Right renal cortex interstitium (tissue), 3 donors: ENCODE measurements at regions not wholly inside any gene's neighbourhood (a gene's known extent, or its start where the extent isn't known, plus 50 kb on each side); places are given as distances from the start of the nearest gene placed in this dataset.
"Not testable (repeated sequence)": the region's sequence is repeated elsewhere in the genome, so short reads cannot be mapped to it uniquely, and the experiment has no call there.

ENCODE experiments used
- DNase-seq, 3 donors: peaks; one replicate each; pipeline ENCODE4 v3.0.0-alpha.2; 2013; ENCODE audit warnings: low read depth in 3 of 3, low spot score in 2 of 3

DNA sequence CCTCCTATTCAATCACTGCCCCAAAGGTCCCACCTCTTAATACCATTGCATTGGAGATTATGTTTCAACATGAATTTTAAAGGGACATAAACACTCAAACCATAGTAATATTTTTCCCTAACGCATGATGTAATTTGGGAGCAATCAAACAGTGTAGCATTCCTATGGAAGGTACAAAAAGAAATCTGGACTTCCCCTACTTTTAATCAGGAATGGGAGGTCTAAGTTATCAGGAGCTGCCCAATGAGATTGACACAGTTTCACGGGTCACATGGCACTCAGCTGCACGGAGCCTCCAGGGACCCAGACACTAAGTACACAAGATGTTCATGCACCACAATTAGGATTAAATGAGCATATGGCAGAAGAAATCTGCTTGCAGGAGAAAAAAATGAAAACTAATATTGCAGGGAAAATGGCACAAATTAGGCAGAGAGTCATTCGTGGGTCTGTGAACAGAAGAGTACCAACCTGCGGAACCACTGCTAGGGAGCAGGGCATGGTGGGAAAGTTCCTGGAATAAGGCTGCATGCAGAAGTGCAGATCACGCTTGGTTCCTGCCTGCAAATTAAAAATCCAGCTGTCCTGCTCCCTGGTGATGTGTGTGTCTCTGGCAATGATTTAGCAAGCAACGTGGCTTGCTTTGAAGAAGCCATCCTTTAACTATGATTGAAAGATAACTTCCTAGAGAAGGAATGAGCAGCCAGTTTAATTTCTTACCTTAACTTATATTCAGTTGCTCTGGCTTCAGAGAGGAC lies 326.6 kb upstream of the ID2 start:
- DNase-seq, result no peak

DNA sequence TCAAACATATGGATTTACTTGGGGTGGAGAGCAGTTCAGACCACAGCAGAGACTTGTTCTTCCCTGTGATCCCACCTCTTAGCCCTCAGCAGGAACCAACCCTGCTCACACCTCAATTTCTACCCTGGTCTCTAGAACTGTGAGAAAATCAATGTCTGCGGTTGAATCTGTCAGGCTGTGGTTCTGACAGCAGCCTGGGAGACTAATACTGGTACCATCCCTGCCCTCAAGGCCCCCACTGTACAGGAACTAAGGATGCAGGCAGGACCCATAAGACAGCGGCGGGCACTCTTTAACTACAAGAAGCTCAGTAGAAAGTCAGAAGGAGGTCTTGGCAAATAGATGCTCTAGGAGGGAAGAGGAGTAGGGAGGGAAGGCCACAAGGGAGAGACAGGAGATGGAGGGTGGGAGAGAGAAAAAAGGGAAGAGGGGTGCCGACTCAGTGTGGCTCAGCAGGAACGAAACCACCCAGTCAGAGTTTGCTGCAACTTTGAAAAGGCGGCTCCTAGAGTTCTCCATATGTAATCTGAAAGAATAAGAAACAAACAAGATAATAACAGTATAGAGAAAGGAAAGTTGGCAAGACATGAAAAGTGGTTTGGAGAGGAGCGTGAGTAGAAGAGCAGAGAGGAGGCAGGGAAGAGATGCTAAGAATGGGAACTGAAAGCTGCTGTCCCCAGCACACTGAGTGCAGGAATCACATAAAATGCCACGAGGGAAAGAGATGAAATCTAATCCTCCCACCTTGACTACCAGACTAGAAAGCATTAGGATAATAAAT lies 323.9 kb upstream of the ID2 start:
- no peak for DNase-seq

DNA sequence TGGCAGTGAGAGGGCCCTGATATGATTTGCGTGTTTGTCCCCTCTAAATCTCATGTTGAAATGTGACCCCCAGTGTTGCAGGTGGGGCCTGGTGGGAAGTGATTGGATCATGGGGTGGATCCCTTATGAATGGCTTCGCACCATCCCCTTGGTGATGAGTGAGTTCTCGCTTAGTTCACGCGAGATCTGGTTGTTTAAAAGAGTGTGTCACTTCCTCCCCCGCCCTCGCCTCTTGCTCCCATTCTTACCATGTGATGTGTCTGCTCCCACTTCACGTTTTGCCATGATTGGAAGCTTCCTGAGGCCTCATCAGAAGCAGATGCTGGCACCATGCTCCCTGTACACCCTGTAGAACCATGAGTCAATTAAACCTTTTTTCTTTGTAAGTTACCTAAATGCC lies 319.9 kb upstream of the ID2 start:
- DNase-seq, result no peak

DNA sequence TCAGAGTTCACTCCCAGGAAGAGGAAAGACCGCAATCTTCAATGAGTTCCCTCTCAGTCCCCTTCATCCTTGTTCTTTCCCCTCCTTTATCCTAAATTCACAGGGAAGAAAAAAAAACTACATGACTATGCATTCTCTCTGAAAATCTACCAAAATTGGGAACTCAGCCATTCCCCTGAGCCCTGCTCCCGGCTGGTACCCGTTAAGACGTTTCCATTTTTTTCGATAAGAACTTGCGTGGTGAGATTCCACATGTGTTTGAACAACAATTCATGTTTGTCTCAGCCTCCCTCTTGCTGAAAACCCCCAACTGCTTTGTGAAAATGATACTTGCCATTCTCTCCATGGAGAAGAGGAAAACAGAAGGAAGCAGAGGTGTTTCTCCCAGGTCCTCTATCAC lies 318.7 kb upstream of the ID2 start:
- no peak for DNase-seq

DNA sequence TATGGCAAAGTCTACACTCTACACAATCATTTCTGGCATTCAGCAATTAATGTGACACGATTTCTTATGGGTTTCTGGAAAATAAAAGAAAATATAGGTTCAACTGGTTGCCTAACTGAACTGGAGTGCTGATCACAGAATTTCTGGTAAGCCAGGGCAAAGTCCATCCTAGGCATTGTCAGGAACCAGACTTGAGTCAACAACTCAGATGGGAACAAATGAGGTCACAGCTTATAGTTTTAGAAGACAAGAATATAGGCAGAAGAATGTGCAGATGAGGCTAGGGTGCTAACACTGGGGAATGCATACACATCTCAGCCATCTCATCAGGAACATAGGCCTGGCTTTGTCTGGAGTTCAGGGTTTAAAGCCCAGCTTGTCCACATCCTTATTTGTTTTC lies 317.2 kb upstream of the ID2 start:
- no peak for DNase-seq

DNA sequence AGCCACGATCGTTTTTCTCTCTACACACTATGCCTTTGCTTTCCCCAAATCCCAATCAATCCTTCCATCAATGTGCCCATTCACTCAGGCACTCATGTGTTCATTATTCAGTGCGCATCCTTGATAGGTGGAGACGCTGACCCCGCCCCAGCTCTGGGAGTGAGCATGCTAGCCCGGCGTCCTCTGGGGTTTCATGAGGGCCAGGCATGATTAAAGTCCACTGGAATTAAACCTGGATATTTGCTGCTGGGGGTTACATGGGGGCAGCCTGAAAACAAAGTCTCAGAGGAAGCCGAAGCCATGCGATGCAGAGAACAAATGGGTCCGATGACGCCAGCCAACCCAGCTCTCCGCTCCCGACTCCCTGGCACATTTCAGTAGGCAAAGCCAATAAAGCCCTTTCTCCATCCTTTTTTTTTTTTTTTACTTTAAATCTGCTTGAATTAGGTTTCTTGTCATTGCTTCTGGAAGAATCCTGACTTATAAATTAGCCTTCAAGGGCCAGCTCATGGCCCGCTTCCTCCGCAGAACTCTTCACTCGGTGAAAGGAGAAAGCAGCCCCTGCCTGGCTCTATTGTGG lies 316.4 kb upstream of the ID2 start:
- DNase-seq, result no peak

DNA sequence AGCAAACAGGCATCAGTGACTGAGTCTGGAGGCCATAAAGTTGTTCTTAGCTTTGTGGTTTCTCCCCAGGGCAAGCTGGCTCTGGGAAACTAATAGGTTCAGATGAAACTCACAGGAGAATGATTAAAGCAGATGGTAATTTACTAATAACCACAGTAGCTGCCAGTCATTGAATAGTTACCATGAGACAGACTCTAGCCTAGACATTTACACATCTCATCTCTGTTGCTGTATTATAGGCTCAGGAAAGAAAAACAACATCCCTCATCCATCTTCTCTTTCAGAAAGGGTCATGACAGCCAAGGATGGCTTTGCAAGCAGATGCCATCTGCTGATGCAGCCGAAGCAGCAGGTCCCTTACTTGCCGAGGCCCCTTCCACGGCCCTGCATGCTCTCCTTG lies 314.0 kb upstream of the ID2 start:
- DNase-seq, result no peak

DNA sequence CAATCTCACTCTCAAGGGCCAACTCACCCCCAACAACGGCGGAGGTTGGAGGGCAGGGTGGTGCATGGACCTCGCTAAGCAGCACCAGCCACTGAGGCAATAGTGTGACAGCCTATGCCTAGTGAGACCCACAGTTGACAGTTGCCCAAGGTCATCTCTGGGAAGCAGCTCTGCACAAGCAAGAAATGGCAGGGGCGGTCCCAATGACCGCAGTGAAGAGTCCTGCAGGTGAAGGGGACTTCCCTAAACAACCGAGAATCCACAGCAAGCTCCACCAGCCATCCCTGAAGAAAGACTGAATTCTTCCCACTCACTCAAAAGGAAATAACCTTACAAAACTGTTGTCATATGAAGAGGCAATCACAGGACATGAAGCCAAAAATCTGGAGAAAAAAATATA lies 313.4 kb upstream of the ID2 start:
- no peak for DNase-seq

DNA sequence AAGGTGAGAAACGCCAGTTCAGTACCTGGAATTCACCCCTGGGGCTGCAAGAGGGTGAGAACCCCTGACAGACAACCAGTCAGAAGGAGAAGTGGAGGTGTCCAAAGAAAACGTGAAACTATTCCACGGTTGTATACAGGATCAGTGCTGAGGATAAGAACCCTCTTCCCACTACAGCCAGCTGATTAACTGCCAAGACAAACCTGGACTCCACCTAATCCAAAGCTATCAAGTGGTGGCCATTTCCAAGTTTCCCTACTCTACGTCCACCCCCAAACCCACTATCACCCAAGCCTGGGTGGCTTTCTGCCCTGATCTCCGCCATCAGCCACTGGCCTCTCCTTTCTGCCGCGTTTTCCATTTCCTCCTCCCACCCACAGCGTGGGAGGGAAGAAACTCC lies 312.3 kb upstream of the ID2 start:
- DNase-seq, result no peak

DNA sequence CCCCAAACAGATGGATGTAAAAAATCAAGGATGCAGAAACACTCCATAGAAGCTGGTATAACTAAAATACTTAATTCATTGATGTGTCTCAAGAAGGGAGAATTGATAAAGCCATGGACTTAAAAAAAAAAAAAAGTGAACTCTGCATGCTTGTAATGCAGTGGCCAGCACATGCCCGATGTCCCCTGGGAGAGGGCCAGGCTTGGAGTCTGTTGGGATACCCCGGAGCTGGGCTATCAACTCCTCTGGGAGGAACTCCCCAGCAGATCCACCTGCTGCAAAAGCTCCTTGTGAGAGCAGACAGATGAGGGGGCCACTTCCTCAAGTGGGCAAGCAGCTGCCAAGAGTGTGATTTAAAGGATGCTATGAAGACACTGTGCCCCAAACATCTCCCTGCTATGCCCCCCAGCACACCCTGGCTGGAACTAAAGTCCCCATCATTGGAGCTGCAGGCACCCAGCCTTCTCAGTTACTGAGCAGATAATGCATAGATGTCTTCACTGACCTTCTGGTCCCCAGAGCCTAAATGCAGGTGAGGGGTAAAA lies 311.5 kb upstream of the ID2 start:
- DNase-seq, result no peak

DNA sequence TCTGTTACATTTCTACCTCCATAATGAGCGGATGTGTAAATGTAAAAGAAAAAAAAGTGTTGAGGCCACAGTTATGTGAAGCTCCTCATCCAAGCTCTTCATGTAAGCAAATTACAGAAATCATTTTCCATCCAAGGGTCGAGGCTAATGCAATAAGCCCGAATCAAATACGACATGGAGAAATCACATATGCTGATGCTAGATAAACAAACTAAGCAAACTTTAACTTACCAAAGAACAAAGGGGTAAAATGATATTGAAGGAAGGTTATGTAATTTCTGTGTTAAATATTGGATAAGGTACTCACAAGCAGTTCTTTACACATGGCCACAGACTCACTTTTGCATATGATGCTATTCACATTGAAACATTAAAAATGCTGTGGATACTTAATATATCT lies 310.2 kb upstream of the ID2 start:
- DNase-seq, result no peak

DNA sequence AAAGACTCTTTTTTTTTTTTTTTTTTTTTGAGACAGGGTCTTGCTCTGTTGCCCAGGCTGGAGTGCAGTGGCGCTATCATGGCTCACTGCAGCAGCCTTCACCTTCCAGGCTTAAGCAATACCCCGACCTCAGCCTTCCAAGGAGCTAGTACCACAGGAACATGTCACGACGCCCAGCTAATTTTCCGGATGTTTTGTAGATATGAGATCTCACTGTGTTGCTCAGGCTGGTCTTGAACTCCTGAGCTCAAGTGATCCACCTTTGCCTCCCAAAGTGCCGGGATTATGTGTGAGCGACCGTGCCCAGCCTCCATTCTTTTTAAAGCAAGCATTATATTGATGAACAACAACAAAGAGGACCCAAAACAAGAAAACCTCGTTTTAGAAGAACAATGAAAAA lies 307.1 kb upstream of the ID2 start:
- DNase-seq, result no peak

DNA sequence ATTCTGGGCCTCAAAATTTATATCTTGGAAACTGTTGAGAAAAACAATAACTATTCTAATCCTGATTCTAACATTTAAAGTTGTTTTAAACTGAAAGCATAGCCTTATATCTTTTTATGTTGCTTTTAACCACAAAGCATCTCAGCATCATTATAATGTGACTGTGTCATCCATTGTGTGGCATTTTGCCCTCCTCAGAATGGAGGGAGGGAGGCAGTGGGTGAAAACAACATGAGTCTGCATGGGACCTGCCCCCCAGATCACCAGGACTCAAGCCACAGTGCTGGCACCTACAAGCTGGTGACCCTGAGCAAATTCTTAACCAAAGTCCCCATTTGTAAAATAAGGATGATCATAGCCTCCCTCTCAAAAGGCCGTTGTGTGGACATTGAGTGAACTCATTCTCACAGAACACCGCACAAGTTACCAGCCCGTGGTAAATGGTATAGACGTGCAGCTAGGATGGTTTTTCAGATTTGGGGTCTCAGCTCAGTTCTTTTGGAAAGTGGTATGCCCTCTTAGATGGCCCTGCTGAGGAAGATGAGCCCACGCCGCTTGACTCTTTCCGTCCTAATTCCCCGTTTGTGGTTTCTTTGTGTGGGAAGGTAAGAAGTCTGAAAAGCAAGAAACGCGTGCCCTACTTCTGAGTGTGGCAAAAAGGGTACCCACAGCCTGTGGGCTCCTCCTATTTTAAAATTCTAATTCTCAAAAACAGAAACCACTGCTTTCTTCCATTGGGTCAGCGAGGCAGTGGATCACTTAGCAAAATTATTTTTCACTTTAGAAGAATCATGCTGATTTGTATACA lies 305.0 kb upstream of the ID2 start:
- DNase-seq, result no peak

DNA sequence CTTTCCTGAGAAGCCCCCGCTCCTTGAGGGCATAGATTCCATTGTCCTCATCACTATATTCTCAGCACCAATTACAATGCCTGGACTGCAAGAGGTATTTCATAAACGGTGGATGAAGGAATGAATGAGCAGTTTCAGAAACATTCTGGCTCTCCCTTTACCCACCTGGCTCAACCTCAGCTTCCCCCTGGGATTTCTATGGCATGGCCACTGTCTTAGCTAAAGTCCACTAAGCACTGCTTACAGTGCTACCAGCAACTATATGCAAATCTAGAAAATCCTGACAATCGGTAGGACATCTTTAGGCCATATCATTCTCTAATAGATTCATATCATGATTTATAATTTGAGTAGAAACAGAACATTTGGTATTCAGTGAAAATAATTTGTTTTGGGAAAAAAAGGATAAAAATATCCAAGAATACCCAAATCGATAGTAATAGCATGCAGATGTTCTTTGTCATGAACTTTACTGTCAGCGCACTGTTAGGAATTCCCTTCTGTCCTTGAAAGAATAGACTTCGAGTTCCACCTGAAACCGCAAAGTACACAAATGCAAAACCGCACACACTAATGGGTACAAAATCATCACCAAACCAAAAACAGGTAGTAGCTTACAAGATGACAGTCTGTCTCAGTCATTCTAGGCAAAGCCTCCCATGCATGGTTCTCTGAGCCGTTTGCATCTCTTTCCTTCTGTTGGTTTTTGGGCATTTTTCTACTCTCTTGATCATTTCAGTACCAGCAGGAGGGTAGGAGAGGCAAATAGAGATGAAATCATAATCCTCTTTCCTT lies 303.6 kb upstream of the ID2 start:
- no peak for DNase-seq

DNA sequence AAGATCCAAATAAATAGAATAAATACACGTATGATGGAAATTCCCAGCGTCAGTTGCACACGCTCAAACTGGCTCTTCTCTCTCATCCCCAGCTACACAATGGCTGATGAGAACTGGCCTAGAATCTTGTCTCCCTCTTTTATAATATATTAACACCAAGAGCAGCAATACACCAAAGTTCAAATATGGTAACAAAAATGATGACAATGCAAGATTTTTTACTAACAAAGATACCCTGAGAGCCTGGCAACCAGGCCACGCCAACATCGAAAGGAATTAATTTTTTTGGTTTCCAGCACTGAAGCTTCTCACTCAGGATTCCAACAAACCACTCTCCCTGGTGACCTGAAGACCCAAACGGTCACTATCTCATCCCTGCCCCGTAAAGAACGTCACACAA lies 302.7 kb upstream of the ID2 start:
- no peak for DNase-seq

DNA sequence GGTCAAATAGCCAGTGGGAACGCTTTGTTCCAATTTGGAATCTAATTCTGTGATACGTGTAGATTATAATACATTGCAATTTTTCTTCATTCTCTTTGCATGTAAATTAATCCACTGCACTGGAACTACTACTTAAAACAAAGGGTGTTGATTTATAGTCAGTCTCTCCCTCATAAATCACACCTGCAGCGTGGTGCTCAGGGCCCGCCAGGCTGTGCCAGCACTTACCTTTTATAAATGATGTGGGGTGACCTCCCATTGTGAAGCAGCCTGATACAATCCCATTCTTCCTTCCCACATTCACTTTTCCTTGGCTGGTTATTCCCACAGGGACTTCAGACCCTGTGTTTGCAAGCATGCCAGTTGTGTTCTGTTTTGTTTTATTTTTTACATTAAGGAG lies 302.3 kb upstream of the ID2 start:
- DNase-seq, result no peak

DNA sequence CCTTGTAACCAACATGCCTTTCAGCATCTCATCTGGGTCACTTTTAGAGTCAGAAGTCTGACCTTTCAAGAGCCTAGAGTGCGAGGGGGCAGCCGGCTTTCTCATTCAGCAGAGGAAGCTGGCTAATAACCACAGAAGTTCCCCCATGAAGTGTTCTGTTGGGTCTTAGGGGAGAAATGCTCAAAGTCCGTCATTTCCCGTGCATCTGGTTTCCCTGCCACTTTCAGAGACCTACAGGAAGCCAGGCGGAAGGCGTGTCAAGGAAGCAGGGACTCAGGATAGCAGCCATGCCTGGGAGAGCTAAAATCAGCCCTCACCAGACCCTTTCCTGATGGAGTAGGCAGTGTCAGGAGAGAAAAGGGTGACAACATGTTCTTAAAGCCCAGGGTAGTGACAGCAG lies 301.8 kb upstream of the ID2 start:
- DNase-seq, result no peak

DNA sequence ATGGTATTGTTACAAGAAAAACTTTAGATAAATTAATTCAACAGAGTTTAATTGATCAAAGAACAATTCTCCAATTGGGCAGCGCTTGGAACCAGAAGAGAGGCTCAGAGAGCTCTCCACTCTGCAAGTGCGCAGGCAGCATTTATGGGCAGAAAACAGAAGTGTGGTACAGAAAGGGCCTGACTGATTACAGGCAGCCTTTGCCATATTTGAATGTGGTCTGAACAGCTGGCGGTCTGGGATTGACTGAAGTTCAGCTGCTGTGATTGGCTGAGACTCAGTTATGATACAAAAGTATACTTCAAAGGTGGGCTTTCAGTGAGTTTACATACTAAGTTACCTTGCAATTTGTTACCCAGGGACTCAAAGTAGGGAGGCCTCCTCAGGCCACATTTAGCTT lies 301.3 kb upstream of the ID2 start:
- DNase-seq, result no peak

DNA sequence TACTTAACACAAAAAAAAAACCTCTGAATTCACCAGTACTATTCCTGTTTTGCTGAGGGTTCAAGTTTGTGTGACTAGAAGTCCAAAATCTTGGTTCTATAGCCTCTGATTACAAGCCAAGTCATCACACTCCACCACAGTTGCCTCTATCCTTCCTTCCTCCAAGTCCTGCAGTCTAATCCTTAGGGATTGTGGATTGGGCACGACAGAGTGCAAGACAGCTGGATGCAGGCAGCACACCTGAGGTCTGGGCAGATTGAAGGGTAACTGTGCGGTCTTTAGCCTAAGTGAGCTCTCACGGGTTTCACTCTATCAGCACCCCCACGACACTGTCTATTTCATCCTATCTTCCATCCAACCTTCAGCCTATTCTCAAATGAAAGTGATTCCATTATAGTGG lies 299.4 kb upstream of the ID2 start:
- DNase-seq, result no peak

DNA sequence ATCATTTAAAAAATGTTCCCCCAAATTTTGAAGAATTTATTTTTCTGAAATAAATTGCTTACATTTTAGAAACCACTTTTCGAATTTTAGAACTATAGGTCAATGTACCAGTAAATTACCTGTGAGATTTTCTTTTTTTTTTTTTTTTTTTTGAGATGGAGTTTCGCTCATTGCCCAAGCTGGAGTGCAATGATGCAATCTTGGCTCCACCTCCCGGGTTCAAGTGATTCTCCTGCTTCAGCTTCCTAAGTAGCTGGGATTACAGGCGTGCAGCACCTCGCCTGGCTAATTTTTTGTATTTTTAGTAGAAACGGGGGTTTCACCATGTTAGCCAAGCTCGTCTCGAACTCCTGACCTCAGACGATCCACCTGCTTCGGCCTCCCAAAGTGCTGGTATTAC lies 295.1 kb upstream of the ID2 start:
- DNase-seq, result not testable (repeated sequence)
